Liver (tissue), 7 donors: ENCODE measurements at regions not wholly inside any gene's neighbourhood (a gene's known extent, or its start where the extent isn't known, plus 50 kb on each side); places are given as distances from the start of the nearest gene placed in this dataset.

Experiments
- DNase-seq: peaks from one replicate; pipeline ENCODE4 v3.0.0-alpha.2; 2017; ENCODE audit warnings: low spot score
- H3K27ac ChIP-seq, 2 donors: one replicate each; pipeline ENCODE4 v1.7.0; 2013; ENCODE audit warnings: inconsistent platforms in 2 of 2, low read length in 2 of 2, control low read depth in 1 of 2, low read depth in 1 of 2, mild to moderate bottlenecking in 1 of 2
- H3K27me3 ChIP-seq, 4 donors: one replicate each; pipeline versions ENCODE4 v1.6.1 to v1.7.0; 2013; ENCODE audit warnings: low read length in 3 of 4, inconsistent platforms in 1 of 4, mild to moderate bottlenecking in 1 of 4, moderate library complexity in 1 of 4; ENCODE audit not compliant: control insufficient read depth in 4 of 4, insufficient read depth in 4 of 4
- H3K36me3 ChIP-seq, 4 donors: one replicate each; pipeline versions ENCODE4 v1.6.1 to v1.7.0; 2013; ENCODE audit warnings: low read length in 3 of 4, mild to moderate bottlenecking in 3 of 4, low read depth in 1 of 4, moderate library complexity in 1 of 4; ENCODE audit not compliant: control insufficient read depth in 4 of 4, insufficient read depth in 3 of 4
- H3K4me1 ChIP-seq, 4 donors: one replicate each; pipeline versions ENCODE4 v1.6.1 to v1.7.0; 2013; ENCODE audit warnings: low read length in 3 of 4, mild to moderate bottlenecking in 3 of 4, moderate library complexity in 1 of 4; ENCODE audit not compliant: control insufficient read depth in 4 of 4, insufficient read depth in 4 of 4
- H3K4me3 ChIP-seq, 3 donors: one replicate each; pipeline versions ENCODE4 v1.6.1 to v1.7.0; 2013; ENCODE audit warnings: low read length in 3 of 3, control low read depth in 1 of 3, low read depth in 1 of 3, mild to moderate bottlenecking in 1 of 3
- H3K9ac ChIP-seq, 2 donors: one replicate each; pipeline ENCODE4 v1.7.0; 2013; ENCODE audit warnings: low read length in 2 of 2, mild to moderate bottlenecking in 2 of 2, moderate library complexity in 2 of 2, control low read depth in 1 of 2, low read depth in 1 of 2
- H3K9me3 ChIP-seq, 4 donors: one replicate each; pipeline versions ENCODE4 v1.6.1 to v1.7.0; 2013; ENCODE audit warnings: low read length in 3 of 4; ENCODE audit not compliant: control insufficient read depth in 4 of 4
- ATF3 ChIP-seq: IDR thresholded peaks from 2 replicates; pipeline ENCODE4 v1.6.1; 2016; ENCODE audit warnings: antibody characterized with exemption
- EGR1 ChIP-seq, 2 donors: IDR thresholded peaks; 2 replicates each; pipeline ENCODE4 v1.6.1; 2016 to 2018; ENCODE audit warnings: antibody characterized with exemption in 2 of 2, low read depth in 2 of 2
- FOXA1 ChIP-seq: IDR thresholded peaks from 2 replicates; pipeline ENCODE4 v1.6.1; 2016; ENCODE audit warnings: antibody characterized with exemption
- HNF4G ChIP-seq: IDR thresholded peaks from 2 replicates; pipeline ENCODE4 v1.6.1; 2016; ENCODE audit warnings: antibody characterized with exemption
- JUND ChIP-seq, 2 donors: IDR thresholded peaks; 2 replicates each; pipeline ENCODE4 v1.6.1; 2016; ENCODE audit warnings: antibody characterized with exemption in 2 of 2
- RAD21 ChIP-seq, 2 donors: IDR thresholded peaks; 2 replicates each; pipeline ENCODE4 v1.6.1; 2016; ENCODE audit warnings: antibody characterized with exemption in 2 of 2, mild to moderate bottlenecking in 2 of 2
- SP1 ChIP-seq: IDR thresholded peaks from 2 replicates; pipeline ENCODE4 v1.6.1; 2018; ENCODE audit warnings: antibody characterized with exemption, mild to moderate bottlenecking
- TAF1 ChIP-seq: conservative IDR thresholded peaks from 2 replicates; pipeline ENCODE4 v1.6.1; 2016; ENCODE audit warnings: antibody characterized with exemption, mild to moderate bottlenecking
- YY1 ChIP-seq: IDR thresholded peaks from 2 replicates; pipeline ENCODE4 v1.6.1; 2016; ENCODE audit warnings: antibody characterized with exemption, mild to moderate bottlenecking
- ZBTB33 ChIP-seq: IDR thresholded peaks from 2 replicates; pipeline ENCODE4 v1.6.1; 2016; ENCODE audit warnings: antibody characterized with exemption
- WGBS: extraction: QIAGEN DNeasy Blood & Tissue Kit; methylation state at CpG from one replicate; pipeline ENCODE4 v1.1.7; 2013; 5-methylcytosine and 5-hydroxymethylcytosine counted together
- TF ChIP-seq, protein P1 (sequence below): IDR thresholded peaks from 2 replicates; pipeline ENCODE4 v1.6.1; 2016; ENCODE audit warnings: antibody characterized with exemption
- TF ChIP-seq, protein P2 (sequence below): IDR thresholded peaks from 2 replicates; pipeline ENCODE4 v1.6.1; 2016; ENCODE audit warnings: antibody characterized with exemption, mild to moderate bottlenecking
- donor health status: healthy.
- donor health status: healthy.
- donor health status: healthy.
- donor health status: healthy.

- no peaks in the 10 kb centered on the region for H3K9me3 ChIP-seq
- TF ChIP-seq, protein P1, sequence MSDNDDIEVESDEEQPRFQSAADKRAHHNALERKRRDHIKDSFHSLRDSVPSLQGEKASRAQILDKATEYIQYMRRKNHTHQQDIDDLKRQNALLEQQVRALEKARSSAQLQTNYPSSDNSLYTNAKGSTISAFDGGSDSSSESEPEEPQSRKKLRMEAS, result no peak
- H3K36me3 ChIP-seq, result no peaks in the 10 kb centered on the region
- H3K27me3 ChIP-seq, result no peaks in the 10 kb centered on the region
- 79% methylated on average over 1 of the region's 1 CpG for WGBS
- no peak overlapping the region for H3K9ac ChIP-seq
- H3K4me3 ChIP-seq, result no peak overlapping the region
- no peak overlapping the region for H3K27ac ChIP-seq
- no peaks in the 10 kb centered on the region for H3K4me1 ChIP-seq
- DNase-seq, result no peak
Observed at GRCh38 chr6:100088009-100088408, 94.0 kb upstream of the MCHR2 start.

GRCh38 chr6:100084991-100085364 lies 91.0 kb upstream of the MCHR2 start:
- H3K36me3 ChIP-seq, result no peaks in the 10 kb centered on the region
- H3K4me1 ChIP-seq, result no peaks in the 10 kb centered on the region
- no peaks in the 10 kb centered on the region for H3K27me3 ChIP-seq
- H3K9ac ChIP-seq, result no peak overlapping the region
- no peak for TF ChIP-seq FOXA1
- H3K9me3 ChIP-seq, result no peaks in the 10 kb centered on the region
- DNase-seq, result no peak
- no peak overlapping the region for H3K27ac ChIP-seq
- no peak overlapping the region for H3K4me3 ChIP-seq
- WGBS, result 84% methylated on average over 2 of the region's 2 CpGs

GRCh38 chr6:100084316-100084990 lies 90.4 kb upstream of the MCHR2 start:
- DNase-seq, result no peak
- TF ChIP-seq RAD21 (IDR thresholded peaks at IDR 0.05) (no peak), SP1 (no peak), JUND (IDR thresholded peaks at IDR 0.05) (no peak), ZBTB33 (no peak), HNF4G (no peak), TAF1 (no peak), EGR1 (IDR thresholded peaks at IDR 0.05; ENCODE audit: low read depth in 2 of 2) (no peak), ATF3 (no peak), YY1 (no peak), FOXA1 (no peak)
- TF ChIP-seq, protein P2, sequence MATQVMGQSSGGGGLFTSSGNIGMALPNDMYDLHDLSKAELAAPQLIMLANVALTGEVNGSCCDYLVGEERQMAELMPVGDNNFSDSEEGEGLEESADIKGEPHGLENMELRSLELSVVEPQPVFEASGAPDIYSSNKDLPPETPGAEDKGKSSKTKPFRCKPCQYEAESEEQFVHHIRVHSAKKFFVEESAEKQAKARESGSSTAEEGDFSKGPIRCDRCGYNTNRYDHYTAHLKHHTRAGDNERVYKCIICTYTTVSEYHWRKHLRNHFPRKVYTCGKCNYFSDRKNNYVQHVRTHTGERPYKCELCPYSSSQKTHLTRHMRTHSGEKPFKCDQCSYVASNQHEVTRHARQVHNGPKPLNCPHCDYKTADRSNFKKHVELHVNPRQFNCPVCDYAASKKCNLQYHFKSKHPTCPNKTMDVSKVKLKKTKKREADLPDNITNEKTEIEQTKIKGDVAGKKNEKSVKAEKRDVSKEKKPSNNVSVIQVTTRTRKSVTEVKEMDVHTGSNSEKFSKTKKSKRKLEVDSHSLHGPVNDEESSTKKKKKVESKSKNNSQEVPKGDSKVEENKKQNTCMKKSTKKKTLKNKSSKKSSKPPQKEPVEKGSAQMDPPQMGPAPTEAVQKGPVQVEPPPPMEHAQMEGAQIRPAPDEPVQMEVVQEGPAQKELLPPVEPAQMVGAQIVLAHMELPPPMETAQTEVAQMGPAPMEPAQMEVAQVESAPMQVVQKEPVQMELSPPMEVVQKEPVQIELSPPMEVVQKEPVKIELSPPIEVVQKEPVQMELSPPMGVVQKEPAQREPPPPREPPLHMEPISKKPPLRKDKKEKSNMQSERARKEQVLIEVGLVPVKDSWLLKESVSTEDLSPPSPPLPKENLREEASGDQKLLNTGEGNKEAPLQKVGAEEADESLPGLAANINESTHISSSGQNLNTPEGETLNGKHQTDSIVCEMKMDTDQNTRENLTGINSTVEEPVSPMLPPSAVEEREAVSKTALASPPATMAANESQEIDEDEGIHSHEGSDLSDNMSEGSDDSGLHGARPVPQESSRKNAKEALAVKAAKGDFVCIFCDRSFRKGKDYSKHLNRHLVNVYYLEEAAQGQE, result no peak
- H3K4me1 ChIP-seq, result no peaks in the 10 kb centered on the region
- no peak overlapping the region for H3K4me3 ChIP-seq
- H3K9ac ChIP-seq, result no peak overlapping the region
- no peaks in the 10 kb centered on the region for H3K36me3 ChIP-seq
- no peaks in the 10 kb centered on the region for H3K27me3 ChIP-seq
- no peaks in the 10 kb centered on the region for H3K9me3 ChIP-seq
- WGBS, result 56% methylated on average over 4 of the region's 4 CpGs
- no peak overlapping the region for H3K27ac ChIP-seq
